NB4 (cell line): ENCODE measurements at regions not wholly inside any gene's neighbourhood (a gene's known extent, or its start where the extent isn't known, plus 50 kb on each side); places are given as distances from the start of the nearest gene placed in this dataset.

Source experiments
- POLR2A ChIP-seq: IDR thresholded peaks from 2 replicates; pipeline ENCODE4 v1.6.1; 2011; ENCODE audit warnings: mild to moderate bottlenecking; ENCODE audit not compliant: insufficient read length; ENCODE audit errors: extremely low read depth
- TF ChIP-seq, protein P1 (sequence below): IDR thresholded peaks from one replicate; pipeline ENCODE4 v1.5.1; 2012; ENCODE audit warnings: low read depth, low read length

DNA sequence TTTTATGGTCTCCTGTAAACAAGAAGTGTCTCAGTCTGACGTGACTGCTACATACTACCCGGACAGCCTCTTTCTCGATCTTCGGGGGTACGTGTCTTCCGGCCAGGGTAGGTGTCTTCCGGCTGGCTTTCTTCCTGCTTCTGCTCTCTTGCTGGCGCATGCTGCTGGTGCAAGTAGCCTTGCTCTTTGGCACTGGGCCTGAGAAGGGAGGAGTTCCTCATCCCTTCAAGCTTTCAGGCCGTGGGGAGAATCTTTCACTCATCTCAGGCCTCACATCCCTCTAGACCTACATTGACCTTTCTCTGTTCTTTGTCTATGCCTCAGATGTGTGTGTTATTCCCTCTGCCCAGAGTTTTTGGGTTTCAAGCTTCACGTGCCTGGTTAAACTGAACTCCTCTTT lies 130.4 kb downstream of the JCAD start:
- TF ChIP-seq, protein P1, sequence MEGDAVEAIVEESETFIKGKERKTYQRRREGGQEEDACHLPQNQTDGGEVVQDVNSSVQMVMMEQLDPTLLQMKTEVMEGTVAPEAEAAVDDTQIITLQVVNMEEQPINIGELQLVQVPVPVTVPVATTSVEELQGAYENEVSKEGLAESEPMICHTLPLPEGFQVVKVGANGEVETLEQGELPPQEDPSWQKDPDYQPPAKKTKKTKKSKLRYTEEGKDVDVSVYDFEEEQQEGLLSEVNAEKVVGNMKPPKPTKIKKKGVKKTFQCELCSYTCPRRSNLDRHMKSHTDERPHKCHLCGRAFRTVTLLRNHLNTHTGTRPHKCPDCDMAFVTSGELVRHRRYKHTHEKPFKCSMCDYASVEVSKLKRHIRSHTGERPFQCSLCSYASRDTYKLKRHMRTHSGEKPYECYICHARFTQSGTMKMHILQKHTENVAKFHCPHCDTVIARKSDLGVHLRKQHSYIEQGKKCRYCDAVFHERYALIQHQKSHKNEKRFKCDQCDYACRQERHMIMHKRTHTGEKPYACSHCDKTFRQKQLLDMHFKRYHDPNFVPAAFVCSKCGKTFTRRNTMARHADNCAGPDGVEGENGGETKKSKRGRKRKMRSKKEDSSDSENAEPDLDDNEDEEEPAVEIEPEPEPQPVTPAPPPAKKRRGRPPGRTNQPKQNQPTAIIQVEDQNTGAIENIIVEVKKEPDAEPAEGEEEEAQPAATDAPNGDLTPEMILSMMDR: no peak
- TF ChIP-seq POLR2A: no peak
